Large intestine (tissue), 3 donors: ENCODE measurements at regions not wholly inside any gene's neighbourhood (a gene's known extent, or its start where the extent isn't known, plus 50 kb on each side); places are given as distances from the start of the nearest gene placed in this dataset.

Source experiments
- DNase-seq, 2 donors: peaks; one replicate each; pipeline versions ENCODE4 v3.0.0 to v3.0.0-alpha.2; 2013
- H3K27ac ChIP-seq: one replicate; pipeline ENCODE4 v1.5.1; 2013; ENCODE audit warnings: low read length
- H3K27me3 ChIP-seq: 2 replicates; pipeline ENCODE4 v1.6.1; 2013; ENCODE audit warnings: low read length; ENCODE audit not compliant: control insufficient read depth, insufficient read depth
- H3K36me3 ChIP-seq: 2 replicates; pipeline ENCODE4 v1.6.1; 2013; ENCODE audit warnings: low read length; ENCODE audit not compliant: control insufficient read depth, insufficient read depth
- H3K4me1 ChIP-seq: one replicate; pipeline ENCODE4 v1.6.1; 2013; ENCODE audit warnings: low read length; ENCODE audit not compliant: control insufficient read depth, insufficient read depth
- H3K4me3 ChIP-seq: one replicate; pipeline ENCODE4 v1.5.1; 2013; ENCODE audit warnings: low read length
- H3K9me3 ChIP-seq: one replicate; pipeline ENCODE4 v1.6.1; 2013; ENCODE audit warnings: mild to moderate bottlenecking, low read depth, low read length, moderate library complexity; ENCODE audit not compliant: control insufficient read depth
- WGBS: methylation state at CpG from one replicate; pipeline ENCODE4 v1.1.5; 2013; ENCODE audit warnings: low lambda C conversion rate; ENCODE audit not compliant: insufficient coverage; 5-methylcytosine and 5-hydroxymethylcytosine counted together

GRCh38 chr1:58312461-58312860, 234.1 kb downstream of the OMA1 start:
- Histone ChIP-seq H3K4me3 (no peak overlapping the region), H3K4me1 (no peaks in the 10 kb centered on the region), H3K9me3 (no peaks in the 10 kb centered on the region), H3K36me3 (no peaks in the 10 kb centered on the region), H3K27ac (no peak overlapping the region), H3K27me3 (no peaks in the 10 kb centered on the region)
- no peak for DNase-seq
- WGBS, result 90% methylated on average over 2 of the region's 4 CpGs

GRCh38 chr1:58310881-58311280, 235.6 kb downstream of the OMA1 start:
- no peaks in the 10 kb centered on the region for H3K4me1 ChIP-seq
- no peaks in the 10 kb centered on the region for H3K9me3 ChIP-seq
- H3K4me3 ChIP-seq, result no peak overlapping the region
- H3K36me3 ChIP-seq, result no peaks in the 10 kb centered on the region
- no peak for DNase-seq
- no peaks in the 10 kb centered on the region for H3K27me3 ChIP-seq
- no CpG with 5 or more reads among the region's 1 CpG for WGBS
- H3K27ac ChIP-seq, result no peak overlapping the region

DNA sequence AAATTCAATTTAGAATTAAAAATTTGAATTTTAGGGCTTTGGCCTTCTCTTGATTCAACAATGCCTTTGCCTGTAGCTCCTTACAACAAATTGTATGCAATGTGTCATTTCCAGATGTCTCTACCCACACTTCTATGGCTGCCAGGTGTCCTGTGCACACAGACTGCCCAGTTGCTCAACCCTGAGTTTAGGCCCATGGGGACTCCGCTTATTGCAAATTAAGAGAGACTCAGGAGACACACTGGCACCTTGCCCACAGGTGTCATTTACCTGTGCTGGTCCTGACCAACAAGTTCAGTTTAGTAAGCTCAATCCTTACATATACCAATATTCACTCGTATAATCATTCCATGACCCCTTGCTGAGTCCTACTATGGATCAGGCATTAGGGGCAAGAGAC, 236.1 kb downstream of the OMA1 start:
- no CpG with 5 or more reads among the region's 2 CpGs for WGBS
- no peak for DNase-seq
- no peaks in the 10 kb centered on the region for H3K36me3 ChIP-seq

DNA sequence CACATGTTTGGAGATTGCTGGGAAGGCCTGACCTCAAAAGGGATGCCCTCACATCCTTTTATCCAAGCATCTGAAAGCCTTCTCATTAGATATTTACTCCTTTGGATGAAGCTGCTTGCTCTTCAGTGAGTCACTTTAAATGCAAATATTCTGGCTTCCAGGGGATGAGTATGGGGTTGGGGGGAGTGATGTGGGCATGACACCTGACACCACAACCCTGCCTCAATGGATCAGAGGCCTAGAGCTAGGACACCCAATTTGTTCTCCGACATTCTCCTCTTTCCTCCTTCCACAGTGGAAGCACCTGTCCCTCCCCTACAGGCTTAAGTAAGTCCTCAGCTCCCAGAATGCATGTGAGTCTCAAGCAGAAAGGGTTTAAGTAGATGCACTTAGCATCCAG, 238.3 kb downstream of the OMA1 start:
- no CpG with 5 or more reads among the region's 1 CpG for WGBS
- no peaks in the 10 kb centered on the region for H3K4me1 ChIP-seq
- no peaks in the 10 kb centered on the region for H3K36me3 ChIP-seq
- H3K9me3 ChIP-seq, result no peaks in the 10 kb centered on the region
- DNase-seq, result no peak
- H3K4me3 ChIP-seq, result no peak overlapping the region
- no peaks in the 10 kb centered on the region for H3K27me3 ChIP-seq
- no peak overlapping the region for H3K27ac ChIP-seq

More for the DNA sequence above, 236.1 kb downstream of the OMA1 start:
- no peak overlapping the region for H3K4me3 ChIP-seq
- no peak overlapping the region for H3K27ac ChIP-seq
- H3K27me3 ChIP-seq, result no peaks in the 10 kb centered on the region
- no peaks in the 10 kb centered on the region for H3K4me1 ChIP-seq
- H3K9me3 ChIP-seq, result no peaks in the 10 kb centered on the region

- DNase-seq, result no peak
- no peaks in the 10 kb centered on the region for H3K4me1 ChIP-seq
- H3K36me3 ChIP-seq, result no peaks in the 10 kb centered on the region
- H3K9me3 ChIP-seq, result no peaks in the 10 kb centered on the region
- no peak overlapping the region for H3K27ac ChIP-seq
- WGBS, result no CpG with 5 or more reads among the region's 1 CpG
- no peak overlapping the region for H3K4me3 ChIP-seq
- no peaks in the 10 kb centered on the region for H3K27me3 ChIP-seq
These were observed 239.1 kb downstream of the OMA1 start for GRCh38 chr1:58307431-58307830.

GRCh38 chr1:58305622-58306021, 240.9 kb downstream of the OMA1 start:
- Histone ChIP-seq H3K9me3 (no peaks in the 10 kb centered on the region), H3K4me1 (no peaks in the 10 kb centered on the region), H3K27me3 (no peaks in the 10 kb centered on the region), H3K4me3 (no peak overlapping the region), H3K27ac (no peak overlapping the region), H3K36me3 (no peaks in the 10 kb centered on the region)
- no peak for DNase-seq
- no CpG with 5 or more reads among the region's 1 CpG for WGBS

DNA sequence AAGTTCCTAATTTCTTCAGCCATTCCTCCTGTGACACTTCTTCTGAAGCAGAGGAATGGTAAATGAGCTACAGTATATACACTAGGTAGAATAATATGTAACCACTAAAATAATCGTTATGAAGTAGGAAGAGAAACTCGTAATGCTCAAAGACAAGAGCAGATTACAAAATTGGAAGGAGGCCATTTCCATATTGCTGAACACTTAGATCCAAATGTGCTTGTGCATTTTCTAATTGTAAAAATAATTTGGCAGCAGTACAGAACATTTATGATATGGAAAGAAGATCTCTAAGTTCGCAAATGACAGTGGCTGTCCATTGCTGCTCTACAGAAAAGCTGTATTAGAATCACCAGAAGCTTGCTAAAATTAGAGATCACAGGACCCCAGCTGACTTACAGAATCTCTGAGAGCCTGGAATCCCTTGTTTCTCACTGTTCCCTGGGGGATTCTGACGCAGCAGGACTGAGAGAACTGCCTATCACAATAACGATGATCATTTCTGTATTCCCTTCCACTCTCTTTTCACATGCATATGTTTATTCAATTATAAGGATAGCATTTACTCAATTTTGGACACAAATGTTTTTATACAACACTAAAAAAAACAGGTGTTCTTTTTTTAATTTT, 242.1 kb downstream of the OMA1 start:
- no peak for DNase-seq
- H3K27ac ChIP-seq, result no peak overlapping the region
- WGBS, result 93% methylated on average over 3 of the region's 5 CpGs
- no peak overlapping the region for H3K4me3 ChIP-seq
- H3K27me3 ChIP-seq, result no peaks in the 10 kb centered on the region
- H3K4me1 ChIP-seq, result no peaks in the 10 kb centered on the region
- H3K9me3 ChIP-seq, result no peaks in the 10 kb centered on the region
- H3K36me3 ChIP-seq, result no peaks in the 10 kb centered on the region

DNA sequence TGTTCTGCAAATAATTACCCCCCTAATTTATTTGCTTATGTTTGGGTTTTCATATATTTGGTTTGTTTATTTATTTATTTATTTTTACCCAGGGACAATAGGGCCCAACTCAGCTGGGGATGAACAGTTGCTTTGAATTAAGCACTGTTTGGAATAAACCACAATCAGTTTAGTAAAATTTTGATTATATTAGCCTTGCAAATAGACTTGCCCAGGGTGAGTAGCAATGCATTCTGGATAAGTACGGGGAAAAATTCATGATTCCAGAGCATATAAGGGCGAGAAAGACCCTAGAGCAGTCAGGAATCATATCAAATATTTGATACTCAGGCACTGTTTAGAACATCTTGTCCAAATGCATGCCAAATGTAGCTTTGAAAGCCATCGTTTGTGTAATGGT, 242.7 kb downstream of the OMA1 start:
- H3K36me3 ChIP-seq, result no peaks in the 10 kb centered on the region
- H3K4me3 ChIP-seq, result no peak overlapping the region
- no peaks in the 10 kb centered on the region for H3K9me3 ChIP-seq
- DNase-seq, result no peak
- H3K27ac ChIP-seq, result no peak overlapping the region
- 0% methylated on average over 1 of the region's 3 CpGs for WGBS
- H3K27me3 ChIP-seq, result no peaks in the 10 kb centered on the region
- H3K4me1 ChIP-seq, result no peaks in the 10 kb centered on the region

- Histone ChIP-seq H3K4me1 (no peaks in the 10 kb centered on the region), H3K4me3 (no peak overlapping the region), H3K36me3 (no peaks in the 10 kb centered on the region), H3K27me3 (no peaks in the 10 kb centered on the region), H3K9me3 (no peaks in the 10 kb centered on the region), H3K27ac (no peak overlapping the region)
- no CpG with 5 or more reads among the region's 1 CpG for WGBS
- no peak for DNase-seq
These were observed 253.1 kb downstream of the OMA1 start for GRCh38 chr1:58293388-58293787.

- no peak overlapping the region for H3K4me3 ChIP-seq
- peak in 1 of 2 donors; percentile 31 for DNase-seq
- no peaks in the 10 kb centered on the region for H3K9me3 ChIP-seq
- H3K4me1 ChIP-seq, result no peaks in the 10 kb centered on the region
- no peaks in the 10 kb centered on the region for H3K27me3 ChIP-seq
- H3K36me3 ChIP-seq, result no peaks in the 10 kb centered on the region
- no peak overlapping the region for H3K27ac ChIP-seq
- WGBS, result 100% methylated on average over 3 of the region's 6 CpGs
These were observed 255.7 kb downstream of the OMA1 start for GRCh38 chr1:58290685-58291372.

DNA sequence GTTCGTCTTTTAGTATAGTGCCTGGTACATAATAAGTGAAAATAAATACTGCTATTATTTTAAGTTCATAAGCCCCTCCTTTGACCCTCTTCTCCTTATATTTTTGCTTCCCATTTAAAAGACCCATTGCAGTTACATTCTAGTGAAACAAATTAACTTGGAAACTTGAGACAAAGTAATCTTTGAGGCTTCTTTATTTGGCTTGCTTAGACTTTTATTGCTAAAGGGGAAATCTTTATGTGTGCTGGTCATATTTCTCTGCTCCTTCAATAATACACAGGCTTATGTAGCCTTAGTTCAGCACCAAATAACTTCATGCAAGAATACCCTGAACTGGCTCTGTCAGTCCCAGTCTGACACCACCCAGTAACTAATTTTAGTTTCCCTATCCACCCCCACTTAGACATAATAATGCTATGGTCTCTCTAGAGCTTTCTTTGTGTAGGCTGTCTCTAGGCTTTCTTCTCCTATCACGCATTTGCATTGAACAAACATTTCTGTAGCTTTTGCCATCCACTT, 257.8 kb downstream of the OMA1 start:
- Histone ChIP-seq H3K4me1 (no peaks in the 10 kb centered on the region), H3K27me3 (no peaks in the 10 kb centered on the region), H3K9me3 (no peaks in the 10 kb centered on the region), H3K4me3 (no peak overlapping the region), H3K27ac (no peak overlapping the region), H3K36me3 (no peaks in the 10 kb centered on the region)
- no peak for DNase-seq
- 88% methylated on average over 1 of the region's 2 CpGs for WGBS
